ENCODE measurements at regions not wholly inside any gene's neighbourhood (a gene's known extent, or its start where the extent isn't known, plus 50 kb on each side); places are given as distances from the start of the nearest gene placed in this dataset.

GRCh38 chr20:24045621-24046318 is 57.2 kb upstream of the GGTLC1 start:
- TF ChIP-seq CTCF (IDR thresholded peaks at IDR 0.05), result no peak
- TF ChIP-seq EP300 (IDR thresholded peaks at IDR 0.05), result no peak
- no peak for TF ChIP-seq POLR2A (IDR thresholded peaks at IDR 0.05)

Data from gastroesophageal sphincter (tissue), 3 donors.